Inferior parietal cortex (tissue), 1 donor: ENCODE measurements at regions not wholly inside any gene's neighbourhood (a gene's known extent, or its start where the extent isn't known, plus 50 kb on each side); places are given as distances from the start of the nearest gene placed in this dataset.
A peak's percentile ranks its signal among the peaks of the same experiment; 100 is the strongest.
"Not testable (repeated sequence)": the region's sequence is repeated elsewhere in the genome, so short reads cannot be mapped to it uniquely, and the experiment has no call there.

Source experiments
- DNase-seq: peaks from one replicate; pipeline ENCODE4 v3.0.0-alpha.2; 2016; ENCODE audit errors: extremely low spot score

DNA sequence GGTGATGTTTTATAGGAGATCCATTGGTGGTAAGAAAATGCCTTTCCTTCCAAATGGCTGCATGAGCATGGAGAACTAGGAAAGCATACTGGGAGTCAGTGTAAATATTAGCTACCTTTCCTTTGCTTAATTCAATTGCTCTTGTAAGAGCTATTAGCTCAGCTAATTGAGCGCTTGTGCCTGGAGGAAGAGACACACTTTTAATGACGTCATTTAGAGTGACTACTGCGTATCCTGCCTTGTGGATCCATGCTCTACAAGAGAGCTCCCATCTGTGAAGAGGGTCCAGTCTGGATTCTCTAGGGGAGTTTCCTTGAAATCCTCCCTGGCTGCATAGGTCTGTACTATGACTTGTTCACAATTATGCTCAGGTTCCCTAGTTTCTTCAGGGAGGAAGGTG lies 63.8 kb upstream of the ARRDC3 start:
- not testable (repeated sequence) for DNase-seq

DNA sequence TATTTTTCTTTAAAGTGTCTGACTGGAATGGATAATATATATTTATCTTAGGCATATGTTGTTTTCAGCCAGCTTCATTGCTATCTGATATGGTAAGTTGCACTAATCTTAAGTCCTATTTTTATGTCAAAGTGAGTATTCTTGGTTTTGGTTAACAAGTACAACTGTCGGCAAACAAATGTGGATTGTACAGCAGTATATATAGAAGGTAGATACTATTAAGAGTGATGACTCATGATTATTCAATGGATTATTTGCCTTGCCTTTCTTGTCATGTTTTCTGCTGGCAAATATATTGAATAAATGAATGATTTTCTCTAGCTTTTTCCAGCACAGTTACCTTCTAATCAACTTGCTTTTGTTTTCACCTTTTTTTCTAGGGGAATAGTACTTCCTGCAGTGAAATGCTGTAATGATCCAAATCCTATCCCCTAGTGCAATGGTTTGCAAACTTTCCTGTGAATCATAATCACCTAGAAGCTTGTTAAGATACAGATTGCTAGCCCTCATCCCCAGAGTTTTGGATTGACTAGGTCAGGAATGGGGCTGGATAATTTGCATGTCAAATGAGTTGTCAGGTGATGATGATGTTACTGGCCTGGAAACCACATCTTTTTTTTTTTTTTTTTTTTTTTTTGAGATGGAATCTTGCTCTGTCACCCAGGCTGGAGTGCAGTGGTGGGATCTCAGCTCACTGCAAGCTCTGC lies 60.8 kb upstream of the ARRDC3 start:
- no peak for DNase-seq

DNA sequence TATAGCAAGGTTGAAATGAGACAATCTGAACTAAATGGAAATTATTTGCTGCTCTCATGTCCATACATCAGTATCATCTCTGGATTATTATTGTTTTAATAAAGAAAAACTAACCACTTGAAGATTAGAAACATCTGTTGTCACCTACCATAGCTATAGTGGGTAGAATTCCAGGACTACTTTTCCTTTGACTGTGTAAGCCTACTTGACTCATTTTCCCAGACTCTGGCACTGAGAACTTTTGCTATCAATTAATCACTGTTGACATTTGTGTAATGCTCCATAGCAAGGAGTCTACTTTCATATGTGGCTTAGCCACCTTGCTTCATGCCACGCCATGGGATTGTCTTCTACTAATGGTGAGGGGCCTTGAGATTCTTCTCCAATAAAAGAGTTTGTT lies 59.9 kb upstream of the ARRDC3 start:
- DNase-seq: no peak

DNA sequence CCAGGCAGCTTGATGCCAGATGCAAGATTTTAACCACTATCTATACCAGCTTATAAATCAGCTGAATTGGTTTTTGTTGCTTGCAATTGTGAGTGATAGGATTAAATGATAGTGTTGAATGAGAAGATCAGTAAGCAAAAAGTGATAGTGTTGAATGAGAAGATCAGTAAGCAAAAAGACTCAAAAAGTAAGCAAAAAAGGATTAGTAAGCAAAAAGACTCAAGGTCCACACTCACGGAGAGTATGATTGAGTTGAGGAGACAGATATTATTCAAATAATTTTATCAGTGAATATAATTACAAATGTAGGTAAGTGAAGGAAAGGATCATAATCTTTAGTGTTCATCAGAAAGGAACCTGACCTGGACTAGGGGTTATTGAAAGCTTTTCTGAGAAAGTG lies 58.0 kb upstream of the ARRDC3 start:
- no peak for DNase-seq

DNA sequence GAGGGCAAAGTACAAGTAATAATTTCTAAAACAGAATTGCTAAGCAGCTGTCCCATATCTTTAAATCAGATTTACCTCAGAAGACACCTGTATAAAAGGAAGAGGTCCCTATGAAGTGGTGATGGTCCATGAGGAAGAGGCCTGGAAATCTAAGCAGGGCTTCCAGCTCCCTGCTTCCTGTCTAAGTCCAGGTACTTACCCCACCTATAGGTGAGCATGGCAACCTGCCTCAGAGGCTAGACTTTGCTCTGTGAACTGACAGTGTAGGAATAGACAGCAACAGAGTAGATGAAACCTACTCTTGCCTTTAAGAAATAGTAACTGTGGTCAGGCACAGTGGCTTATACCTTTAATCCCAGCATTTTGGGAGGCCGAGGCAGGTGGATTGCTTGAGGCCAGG lies 55.8 kb upstream of the ARRDC3 start:
- no peak for DNase-seq

DNA sequence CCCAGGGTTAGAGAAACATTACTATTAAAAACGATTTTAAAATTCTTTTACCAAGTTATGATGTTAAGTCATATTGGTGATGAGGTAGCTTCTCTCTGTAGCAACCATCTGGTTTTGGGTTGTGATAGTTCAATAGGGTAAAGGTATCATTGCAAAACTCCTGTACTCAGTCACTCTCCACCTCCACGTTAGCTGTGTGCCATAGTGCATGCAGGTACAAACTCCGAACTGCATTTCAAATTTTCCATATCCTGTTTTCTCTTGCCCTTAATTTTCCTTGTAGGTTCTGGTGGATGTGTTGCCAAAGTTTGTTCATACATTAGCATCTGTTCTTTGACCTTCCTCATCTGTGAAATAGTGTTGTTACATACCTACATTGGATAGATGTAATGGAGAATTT lies 53.1 kb upstream of the ARRDC3 start:
- no peak for DNase-seq

DNA sequence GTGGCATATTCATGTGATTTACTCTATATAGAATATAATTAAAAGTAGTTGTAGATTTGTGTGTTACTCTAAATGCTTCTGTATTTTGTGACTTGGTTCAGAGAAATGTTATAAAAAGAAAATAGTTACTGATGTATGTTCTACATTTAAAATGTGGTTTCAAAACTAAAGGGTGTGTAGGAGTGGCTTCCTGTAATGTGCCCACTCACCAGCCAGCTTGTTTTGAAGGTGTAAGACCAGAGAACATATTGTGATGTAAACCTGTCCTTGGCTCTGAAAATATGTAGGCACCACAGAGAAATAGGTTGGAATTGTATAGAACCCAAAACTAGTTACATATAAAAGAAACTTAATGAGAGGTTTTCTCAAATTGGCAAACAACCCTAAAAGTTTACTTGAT lies 51.2 kb upstream of the ARRDC3 start:
- DNase-seq: peak; percentile 29

DNA sequence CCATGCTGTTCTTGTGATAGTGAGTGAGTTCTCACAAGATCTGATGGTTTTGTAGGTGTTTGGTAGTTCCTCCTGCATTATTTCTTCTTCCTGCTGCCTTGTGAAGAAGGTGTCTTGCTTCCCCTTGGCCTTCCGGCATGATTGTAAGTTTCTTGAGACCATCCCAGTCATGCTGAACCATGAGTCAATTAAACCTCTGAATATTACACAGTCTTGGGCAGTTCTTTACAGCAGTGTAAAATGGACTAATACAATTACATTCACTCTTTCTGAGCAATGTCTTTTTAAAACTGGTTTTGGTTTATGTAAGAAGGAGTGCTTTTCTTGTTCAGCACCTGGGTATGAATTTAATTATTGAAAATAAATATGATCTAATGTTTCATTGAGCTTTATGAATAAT lies 50.7 kb upstream of the ARRDC3 start:
- no peak for DNase-seq
